Tibial nerve (tissue), 4 donors: ENCODE measurements at regions not wholly inside any gene's neighbourhood (a gene's known extent, or its start where the extent isn't known, plus 50 kb on each side); places are given as distances from the start of the nearest gene placed in this dataset.

Source experiments
- CTCF ChIP-seq, 5 experiments: fragments of 200-600 bp in 3 of 5; fragments of 450-650 bp in 2 of 5; sonication (generic) in 3 of 5; IDR thresholded peaks; one replicate each; pipeline ENCODE4 v1.5.1; 2016 to 2019; ENCODE audit warnings: antibody characterized with exemption in 5 of 5, mild to moderate bottlenecking in 3 of 5, moderate library complexity in 2 of 5
- EP300 ChIP-seq, 2 donors: sonication (generic); formaldehyde crosslinking; IDR thresholded peaks; one replicate each; pipeline ENCODE4 v1.6.1; 2017; ENCODE audit warnings: antibody characterized with exemption in 2 of 2, mild to moderate bottlenecking in 1 of 2
- POLR2A ChIP-seq, 2 donors: fragments of 450-650 bp; IDR thresholded peaks; one replicate each; pipeline ENCODE4 v1.6.1; 2017; ENCODE audit warnings: antibody characterized with exemption in 2 of 2, mild to moderate bottlenecking in 2 of 2, moderate library complexity in 2 of 2

- no peak for TF ChIP-seq CTCF (IDR thresholded peaks at IDR 0.05)
- TF ChIP-seq POLR2A (IDR thresholded peaks at IDR 0.05), result no peak
- no peak for TF ChIP-seq EP300 (IDR thresholded peaks at IDR 0.05)
Observed at GRCh38 chr7:67413670-67414069, 417.0 kb downstream of the TYW1 start.
